ENCODE measurements at regions not wholly inside any gene's neighbourhood (a gene's known extent, or its start where the extent isn't known, plus 50 kb on each side); places are given as distances from the start of the nearest gene placed in this dataset.

DNA sequence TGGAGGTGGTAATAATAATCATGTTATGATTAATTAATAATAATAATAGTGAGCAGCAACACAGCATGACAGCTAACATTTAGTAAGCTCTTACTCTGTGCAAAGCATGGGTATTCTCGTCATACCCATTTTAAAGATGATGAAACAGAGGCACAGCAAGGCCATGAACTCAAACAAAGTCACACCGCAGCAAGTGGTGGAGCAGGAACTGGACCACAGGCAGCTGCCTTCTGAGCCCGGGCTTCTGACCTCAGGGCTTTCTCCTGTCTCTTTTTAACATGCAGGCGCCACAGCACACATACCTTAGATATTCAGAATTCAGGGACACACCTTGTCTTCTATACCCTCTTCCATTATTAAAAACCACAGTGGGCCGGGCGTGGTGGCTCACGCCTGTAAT lies 50.7 kb upstream of the SPATA12 start:
- no peak for DNase-seq

DNA sequence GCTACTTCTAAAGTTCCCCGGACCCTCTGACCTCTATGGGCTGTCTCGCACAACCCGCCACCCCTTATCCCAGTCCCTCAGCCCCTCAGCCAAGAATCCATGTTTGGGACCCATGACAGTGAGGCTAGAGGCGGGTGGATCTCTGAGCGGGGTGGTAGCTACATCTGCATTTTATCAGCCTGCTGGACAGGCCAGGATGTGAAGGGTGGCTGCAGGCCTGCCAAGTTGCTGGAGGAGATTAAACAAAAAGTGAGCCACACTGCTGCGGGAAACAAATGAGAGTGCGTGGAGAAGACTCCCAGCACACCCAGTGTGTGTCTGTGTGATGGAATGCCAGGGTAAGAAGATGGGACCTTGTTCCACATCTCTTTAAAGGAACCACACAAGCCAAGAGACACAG lies 51.1 kb upstream of the SPATA12 start:
- no peak for DNase-seq

- DNase-seq, result no peak
These were observed 52.7 kb upstream of the SPATA12 start for GRCh38 chr3:57007521-57008460.

- DNase-seq, result no peak
These were observed 53.5 kb upstream of the SPATA12 start for GRCh38 chr3:57006949-57007419.

DNA sequence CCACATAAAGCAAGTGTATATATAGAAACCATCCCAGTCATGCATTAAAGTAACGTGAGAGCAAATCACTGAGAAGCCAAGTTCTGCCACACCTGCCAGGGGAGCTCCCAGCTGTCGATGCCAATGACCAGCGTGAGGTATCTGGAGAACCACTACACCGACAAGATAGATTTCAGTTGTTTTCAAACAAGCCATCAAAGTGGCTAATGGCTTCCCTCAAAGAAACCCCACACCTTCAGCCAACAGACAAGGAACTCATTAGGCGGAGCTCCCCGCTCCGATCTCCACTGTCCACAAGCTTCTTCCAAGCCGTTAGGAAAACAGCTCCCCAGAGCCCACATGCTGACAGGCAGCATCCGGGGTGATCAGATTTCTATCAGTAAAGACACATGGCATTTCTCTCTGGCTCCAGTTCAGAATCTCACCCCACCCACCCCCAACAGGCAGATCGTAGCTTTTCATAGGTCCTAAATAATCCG lies 54.2 kb upstream of the SPATA12 start:
- DNase-seq, result no peak

GRCh38 chr3:57004229-57004628 lies 56.2 kb upstream of the SPATA12 start:
- no peak for DNase-seq

DNA sequence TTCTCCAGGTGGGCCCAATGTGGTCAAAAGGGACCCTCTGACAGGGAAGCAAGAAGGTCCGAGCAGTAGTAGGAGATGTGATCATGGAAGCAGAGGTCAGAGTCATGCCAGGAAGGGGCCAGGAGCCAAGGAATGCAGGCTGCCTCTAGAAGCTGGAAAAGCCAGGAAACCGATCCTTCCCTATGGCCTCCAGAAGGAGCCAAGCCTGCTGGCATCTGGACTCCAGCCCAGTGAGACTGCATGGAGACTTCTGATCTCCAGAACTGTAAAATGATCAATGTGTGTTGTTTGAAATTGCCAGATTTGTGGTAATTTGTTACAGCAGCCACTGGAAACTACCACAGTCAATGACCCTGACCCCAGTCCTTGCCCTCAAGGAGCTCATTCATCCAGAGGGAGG lies 56.8 kb upstream of the SPATA12 start:
- DNase-seq, result no peak

DNA sequence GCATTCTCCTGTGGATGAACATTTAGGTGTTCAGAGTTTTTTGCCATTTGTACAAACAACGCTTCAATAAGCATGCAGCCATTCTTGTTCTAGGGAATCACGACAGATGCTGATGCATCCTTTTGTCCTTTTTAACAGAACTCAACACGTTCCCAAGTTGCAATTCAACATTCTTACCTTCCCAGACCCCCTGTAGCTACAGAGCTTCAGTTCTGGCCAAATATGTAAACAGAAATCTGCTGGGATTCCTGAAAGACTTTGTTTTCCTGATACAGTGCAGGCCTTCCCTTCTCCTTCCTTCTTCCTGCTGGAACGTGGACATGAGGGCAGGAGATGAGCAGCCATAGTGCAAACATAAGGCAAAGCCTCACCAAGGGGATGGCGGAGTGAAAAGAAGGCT lies 59.1 kb upstream of the SPATA12 start:
- DNase-seq, result no peak

DNA sequence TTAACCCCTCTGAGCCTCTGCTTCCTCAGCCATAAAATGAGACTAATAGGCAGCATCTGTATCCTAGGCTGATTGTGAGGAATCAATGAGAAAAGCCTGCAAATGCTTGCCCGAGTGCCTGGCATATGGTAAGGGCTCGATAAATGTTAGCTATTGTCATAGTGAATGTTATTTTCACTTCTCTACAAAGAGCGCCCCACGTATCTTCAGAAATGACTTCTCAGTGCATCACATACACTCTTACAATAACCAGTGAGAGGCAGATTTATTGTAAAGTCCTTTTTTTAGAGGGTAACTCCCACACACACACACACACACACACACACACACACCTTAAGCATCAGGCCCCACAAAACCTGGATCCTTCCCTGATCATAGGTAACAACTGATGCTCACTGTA lies 60.5 kb upstream of the SPATA12 start:
- DNase-seq, result no peak

GRCh38 chr3:56999547-56999946 lies 60.9 kb upstream of the SPATA12 start:
- DNase-seq, result no peak

- no peak for DNase-seq
These were observed 62.4 kb upstream of the SPATA12 start for GRCh38 chr3:56998076-56998529.

- no peak for DNase-seq
These were observed 62.8 kb upstream of the SPATA12 start for GRCh38 chr3:56997675-56998074.

DNA sequence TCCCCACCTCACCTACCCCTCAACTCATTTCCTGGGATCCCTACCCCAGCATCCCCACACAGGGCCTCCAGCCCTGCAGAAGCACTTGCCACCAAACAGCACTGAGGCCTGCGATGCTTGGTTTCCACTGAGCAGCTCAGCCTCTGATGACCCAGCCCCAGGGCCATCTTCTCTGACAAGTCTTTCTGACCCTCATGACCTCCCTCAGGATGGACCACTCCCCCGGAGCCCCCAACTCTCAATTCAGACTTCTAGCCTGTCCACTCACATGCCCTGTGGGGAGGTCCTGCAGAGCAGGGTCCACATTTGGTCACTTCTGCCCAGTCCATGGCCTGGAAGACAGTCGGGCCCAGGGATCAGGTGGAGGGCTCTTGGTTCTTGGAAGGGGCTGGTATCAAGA lies 63.4 kb upstream of the SPATA12 start:
- no peak for DNase-seq

- DNase-seq, result no peak
These were observed 66.1 kb upstream of the SPATA12 start for GRCh38 chr3:56994391-56994790.

- DNase-seq, result no peak
These were observed 69.8 kb upstream of the SPATA12 start for GRCh38 chr3:56990641-56991015.

GRCh38 chr3:56989977-56990640 lies 70.4 kb upstream of the SPATA12 start:
- DNase-seq, result no peak

GRCh38 chr3:56989169-56989976 lies 71.1 kb upstream of the SPATA12 start:
- no peak for DNase-seq

GRCh38 chr3:56988458-56989168 lies 71.9 kb upstream of the SPATA12 start:
- peak; percentile 64 for DNase-seq

GRCh38 chr3:56987238-56987895 lies 73.1 kb upstream of the SPATA12 start:
- DNase-seq, result no peak

DNA sequence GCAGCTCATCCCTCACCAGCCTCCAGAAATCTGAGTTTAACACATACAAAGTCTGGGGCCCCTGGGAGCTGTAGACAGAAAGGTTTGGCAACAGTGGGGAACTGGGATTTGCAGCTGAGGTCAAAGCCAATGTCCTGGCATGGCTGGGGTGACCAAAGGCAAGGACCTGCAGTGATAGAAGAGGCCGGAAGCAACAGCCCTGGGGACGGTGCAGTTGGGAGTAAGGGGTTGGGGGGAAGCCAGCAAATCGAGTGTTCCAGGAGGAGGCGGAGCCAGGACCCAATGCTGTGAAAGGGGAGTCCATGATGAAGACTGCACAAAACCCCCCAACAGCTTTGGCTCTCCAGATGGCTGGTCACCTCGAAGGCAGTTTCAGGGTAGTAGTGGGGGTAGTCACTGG lies 74.1 kb upstream of the SPATA12 start:
- no peak for DNase-seq

DNA sequence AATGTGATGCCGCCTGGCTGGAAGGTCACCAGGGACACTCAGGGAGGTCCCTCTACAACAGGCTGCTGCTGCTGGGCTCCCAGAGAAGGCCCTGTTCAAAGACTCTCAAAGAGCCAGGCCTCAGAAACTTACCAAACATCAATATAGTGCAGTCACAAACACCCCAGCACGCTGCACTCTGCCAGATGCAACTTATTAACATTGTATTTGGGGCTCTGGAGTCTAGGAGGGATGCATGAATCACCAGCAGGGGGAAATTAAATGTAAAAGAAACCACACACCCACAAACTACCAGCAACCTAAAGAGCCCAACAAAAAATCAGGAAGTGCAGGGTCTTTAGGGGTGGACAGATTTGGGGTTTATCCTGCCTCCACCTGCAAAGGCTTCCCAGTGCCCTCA lies 74.6 kb upstream of the SPATA12 start:
- no peak for DNase-seq

GRCh38 chr3:56985460-56985859 lies 75.0 kb upstream of the SPATA12 start:
- no peak for DNase-seq

All from KG1 (cell line).